CD14-positive monocyte (primary cell): ENCODE measurements at regions not wholly inside any gene's neighbourhood (a gene's known extent, or its start where the extent isn't known, plus 50 kb on each side); places are given as distances from the start of the nearest gene placed in this dataset.

ENCODE experiments used
- DNase-seq, 3 donors: peaks; one replicate each; pipeline ENCODE4 v3.0.0-alpha.2; 2011 to 2022
- H2AFZ ChIP-seq: 2 replicates; pipeline ENCODE4 v1.6.0; 2012; ENCODE audit warnings: mild to moderate bottlenecking, low read depth, low read length, inconsistent platforms; ENCODE audit not compliant: insufficient read depth, poor library complexity, severe bottlenecking
- H3K27ac ChIP-seq, 2 donors: 1 replicate in 1 of 2; 2 replicates in 1 of 2; pipeline ENCODE4 v1.5.1; 2012 to 2013; ENCODE audit warnings: low read length in 2 of 2, control low read depth in 1 of 2, inconsistent platforms in 1 of 2, low read depth in 1 of 2, mild to moderate bottlenecking in 1 of 2
- H3K27me3 ChIP-seq, 2 donors: one replicate each; pipeline versions ENCODE4 v1.6.0 to v1.6.1; 2011 to 2013; ENCODE audit warnings: low read length in 2 of 2; ENCODE audit not compliant: control insufficient read depth in 2 of 2, insufficient read depth in 2 of 2
- H3K36me3 ChIP-seq, 2 donors: replicated peaks in 1 of 2; 1 replicate in 1 of 2; 2 replicates in 1 of 2; pipeline versions ENCODE4 v1.5.1 to v1.6.1; 2012 to 2013; ENCODE audit warnings: low read length in 2 of 2, control low read depth in 1 of 2, inconsistent platforms in 1 of 2, mild to moderate bottlenecking in 1 of 2; ENCODE audit not compliant: insufficient read depth in 2 of 2, control insufficient read depth in 1 of 2
- H3K4me1 ChIP-seq, 2 donors: 1 replicate in 1 of 2; 2 replicates in 1 of 2; pipeline versions ENCODE4 v1.5.1 to v1.6.1; 2012 to 2013; ENCODE audit warnings: low read length in 2 of 2, control low read depth in 1 of 2, inconsistent platforms in 1 of 2, mild to moderate bottlenecking in 1 of 2, moderate library complexity in 1 of 2; ENCODE audit not compliant: insufficient read depth in 2 of 2, control insufficient read depth in 1 of 2
- H3K4me2 ChIP-seq: replicated peaks from 2 replicates; pipeline ENCODE3; 2012; ENCODE audit warnings: low read length, moderate library complexity, mild to moderate bottlenecking; ENCODE audit not compliant: poor library complexity, severe bottlenecking; ENCODE audit errors: extremely low read depth
- H3K4me3 ChIP-seq, 3 experiments: fragments of 200-600 bp in 1 of 3; sonication (generic) in 1 of 3; replicated peaks in 1 of 3; 1 replicate in 2 of 3; 2 replicates in 1 of 3; pipeline ENCODE4 v1.5.1; 2011 to 2013; ENCODE audit warnings: low read length in 3 of 3, mild to moderate bottlenecking in 3 of 3, control low read depth in 2 of 3, low read depth in 2 of 3, inconsistent platforms in 1 of 3, moderate library complexity in 1 of 3
- H3K79me2 ChIP-seq: 2 replicates; pipeline ENCODE4 v1.6.0; 2012; ENCODE audit warnings: mild to moderate bottlenecking, control low read depth, inconsistent platforms, low read length, moderate library complexity; ENCODE audit not compliant: insufficient read depth
- H3K9ac ChIP-seq: 2 replicates; pipeline ENCODE4 v1.6.0; 2017; ENCODE audit warnings: low read length, mild to moderate bottlenecking; ENCODE audit not compliant: insufficient read depth, poor library complexity, severe bottlenecking
- H3K9me3 ChIP-seq, 2 donors: replicated peaks in 1 of 2; 1 replicate in 1 of 2; 2 replicates in 1 of 2; pipeline versions ENCODE4 v1.5.1 to v1.6.1; 2012 to 2013; ENCODE audit warnings: low read length in 2 of 2, control low read depth in 1 of 2; ENCODE audit not compliant: control insufficient read depth in 1 of 2, insufficient read depth in 1 of 2
- H4K20me1 ChIP-seq: 2 replicates; pipeline ENCODE4 v1.6.0; 2012; ENCODE audit warnings: mild to moderate bottlenecking, low read length, control low read depth, moderate library complexity; ENCODE audit not compliant: insufficient read depth
- H3K27ac Mint-ChIP-seq, 7 donors: one replicate each; pipeline ENCODE4 v1.8.0; 2020; ENCODE audit warnings: mild to moderate bottlenecking in 7 of 7, mixed read lengths in 7 of 7, moderate library complexity in 6 of 7, inconsistent platforms in 2 of 7
- H3K27me3 Mint-ChIP-seq, 3 donors: one replicate each; pipeline ENCODE4 v1.8.0; 2021 to 2022; ENCODE audit warnings: low read depth in 3 of 3, mild to moderate bottlenecking in 3 of 3, mixed read lengths in 3 of 3, moderate library complexity in 3 of 3, inconsistent platforms in 1 of 3
- H3K36me3 Mint-ChIP-seq, 2 donors: one replicate each; pipeline ENCODE4 v1.8.0; 2020; ENCODE audit warnings: mixed read lengths in 2 of 2, inconsistent platforms in 1 of 2, mild to moderate bottlenecking in 1 of 2
- H3K4me1 Mint-ChIP-seq: one replicate; pipeline ENCODE4 v1.8.0; 2020; ENCODE audit warnings: mild to moderate bottlenecking, mixed read lengths
- H3K4me3 Mint-ChIP-seq, 2 donors: one replicate each; pipeline ENCODE4 v1.8.0; 2020; ENCODE audit warnings: mild to moderate bottlenecking in 2 of 2, mixed read lengths in 2 of 2, moderate library complexity in 1 of 2
- H3K9me3 Mint-ChIP-seq, 7 donors: one replicate each; pipeline ENCODE4 v1.8.0; 2020 to 2022; ENCODE audit warnings: mixed read lengths in 7 of 7, mild to moderate bottlenecking in 6 of 7, moderate library complexity in 6 of 7, inconsistent platforms in 2 of 7
- CTCF ChIP-seq: fragments of 200-600 bp; IDR thresholded peaks from one replicate; pipeline ENCODE4 v1.8.0; 2022; ENCODE audit warnings: antibody characterized with exemption, mild to moderate bottlenecking
- WGBS: methylation state at CpG from one replicate; pipeline ENCODE4 v1.1.5; 2013; ENCODE audit warnings: missing lambda C conversion rate; ENCODE audit not compliant: insufficient coverage; 5-methylcytosine and 5-hydroxymethylcytosine counted together
- intact Hi-C, 2 donors: fragments of 100-400 bp; cut with micrococcal nuclease; formaldehyde crosslinking; loops; one replicate each; pipeline versions ENCODE4 v1.15.0 to v1.15.1; 2023

- Histone ChIP-seq H3K4me3 (no peak overlapping the region), H3K36me3 (no peaks in the 10 kb centered on the region), H3K9me3 (no peaks in the 10 kb centered on the region), H4K20me1 (no peaks in the 10 kb centered on the region), H3K79me2 (no peaks in the 10 kb centered on the region), H3K4me1 (peaks cover 32 to 43% of the 10 kb centered on the region in 2 donors), H3K27ac (no peak overlapping the region), H2AFZ (no peak overlapping the region), H3K4me2 (no peak overlapping the region), H3K9ac (no peak overlapping the region), H3K27me3 (no peaks in the 10 kb centered on the region)
- intact Hi-C loops = loop anchor here (5.0 to 10.0 kb wide), 2 partner anchors 35 to 302 kb away; no protein-coding TSS in a partner anchor
- no peak for TF ChIP-seq CTCF
- Mint-ChIP-seq H3K36me3 (no peaks in the 10 kb centered on the region), H3K4me3 (no peak overlapping the region), H3K27ac (peak overlapping the region in 1 of 7 donors; percentile 74), H3K27me3 (peaks cover 0 to 3% (median 1%) of the 10 kb centered on the region in 3 donors), H3K9me3 (no peaks in the 10 kb centered on the region), H3K4me1 (peaks cover 45% of the 10 kb centered on the region)
- DNase-seq = no peak
- no CpG with 5 or more reads among the region's 4 CpGs for WGBS
Observed at GRCh38 chr4:74627093-74627492, 167.2 kb downstream of the BTC start.

GRCh38 chr4:74627504-74627903 lies 166.8 kb downstream of the BTC start:
- Histone ChIP-seq H3K79me2 (no peaks in the 10 kb centered on the region), H3K27me3 (no peaks in the 10 kb centered on the region), H3K9me3 (no peaks in the 10 kb centered on the region), H3K4me1 (peaks cover 34 to 47% of the 10 kb centered on the region in 2 donors), H3K27ac (no peak overlapping the region), H3K4me2 (no peak overlapping the region), H4K20me1 (no peaks in the 10 kb centered on the region), H3K4me3 (no peak overlapping the region), H2AFZ (no peak overlapping the region), H3K9ac (no peak overlapping the region), H3K36me3 (no peaks in the 10 kb centered on the region)
- Mint-ChIP-seq H3K27me3 (peaks cover 0 to 3% (median 0%) of the 10 kb centered on the region in 3 donors), H3K9me3 (no peaks in the 10 kb centered on the region), H3K27ac (no peak overlapping the region), H3K36me3 (no peaks in the 10 kb centered on the region), H3K4me3 (no peak overlapping the region), H3K4me1 (peaks cover 47% of the 10 kb centered on the region)
- TF ChIP-seq CTCF = no peak
- DNase-seq = no peak
- WGBS = no CpG with 5 or more reads among the region's 4 CpGs
- intact Hi-C loops = loop anchor here (5.0 to 10.0 kb wide), 2 partner anchors 35 to 303 kb away; no protein-coding TSS in a partner anchor
